Lower leg skin (tissue), 4 donors: ENCODE measurements at regions not wholly inside any gene's neighbourhood (a gene's known extent, or its start where the extent isn't known, plus 50 kb on each side); places are given as distances from the start of the nearest gene placed in this dataset.

ENCODE experiments used
- DNase-seq, 2 donors: peaks; one replicate each; pipeline ENCODE4 v3.0.0-alpha.2; 2019; ENCODE audit warnings: low spot score in 2 of 2
- H3K4me3 ChIP-seq: fragments of 200-600 bp; sonication (generic); 2 replicates; pipeline ENCODE4 v1.5.1; 2017; ENCODE audit warnings: mild to moderate bottlenecking, low read depth; ENCODE audit not compliant: poor library complexity, severe bottlenecking
- CTCF ChIP-seq, 3 donors: fragments of 450-650 bp; IDR thresholded peaks; one replicate each; pipeline ENCODE4 v1.5.1; 2016; ENCODE audit warnings: antibody characterized with exemption in 3 of 3, mild to moderate bottlenecking in 3 of 3, moderate library complexity in 2 of 3
- POLR2A ChIP-seq, 2 donors: fragments of 450-650 bp; IDR thresholded peaks; one replicate each; pipeline ENCODE4 v1.6.1; 2016 to 2017; ENCODE audit warnings: antibody characterized with exemption in 2 of 2, mild to moderate bottlenecking in 1 of 2, moderate library complexity in 1 of 2
- WGBS, 2 donors: methylation state at CpG; one replicate each; pipeline ENCODE4 v1.1.5; 2018; 5-methylcytosine and 5-hydroxymethylcytosine counted together
- intact Hi-C: fragments of 100-400 bp; cut with DNase I; formaldehyde crosslinking; loops from one replicate; pipeline ENCODE4 v1.15.0; 2023; ENCODE audit warnings: low total_unique reads

GRCh38 chr15:23998056-23998455 is 311.0 kb upstream of the NDN start:
- no peak for TF ChIP-seq CTCF (IDR thresholded peaks at IDR 0.05)
- TF ChIP-seq POLR2A (IDR thresholded peaks at IDR 0.05): no peak
- WGBS, 2 donors: 45 to 48% methylated on average over 1 of the region's 1 CpG
- no peak for DNase-seq
- no peak overlapping the region for H3K4me3 ChIP-seq
- intact Hi-C loops: no loop called here

GRCh38 chr15:24008476-24008875 is 321.4 kb upstream of the NDN start:
- H3K4me3 ChIP-seq: no peak overlapping the region
- intact Hi-C loops: no loop called here
- TF ChIP-seq CTCF (IDR thresholded peaks at IDR 0.05): no peak
- TF ChIP-seq POLR2A (IDR thresholded peaks at IDR 0.05): no peak
- no peak for DNase-seq
- WGBS, 2 donors: 37 to 61% methylated on average over 1 of the region's 1 CpG

- H3K4me3 ChIP-seq: no peak overlapping the region
- intact Hi-C loops: no loop called here
- 78 to 86% methylated on average over 1 of the region's 1 CpG for WGBS, 2 donors
- DNase-seq: no peak
- TF ChIP-seq POLR2A (IDR thresholded peaks at IDR 0.05) (no peak), CTCF (IDR thresholded peaks at IDR 0.05) (no peak)
Measured at GRCh38 chr15:24017470-24017869, 330.4 kb upstream of the NDN start.

GRCh38 chr15:24039683-24040082 is 352.6 kb upstream of the NDN start:
- no peak for TF ChIP-seq POLR2A (IDR thresholded peaks at IDR 0.05)
- TF ChIP-seq CTCF (IDR thresholded peaks at IDR 0.05): no peak
- DNase-seq: no peak
- H3K4me3 ChIP-seq: no peak overlapping the region
- WGBS, 2 donors: 41 to 52% methylated on average over 1 of the region's 1 CpG
- intact Hi-C loops: no loop called here

- no peak for DNase-seq
- WGBS, 2 donors: 59 to 61% methylated on average over 10 of the region's 10 CpGs
- no peak overlapping the region for H3K4me3 ChIP-seq
- TF ChIP-seq CTCF (IDR thresholded peaks at IDR 0.05): no peak
- TF ChIP-seq POLR2A (IDR thresholded peaks at IDR 0.05): no peak
- intact Hi-C loops: loop anchor here (5.0 kb wide), 1 partner anchor 953 kb away; no protein-coding TSS in a partner anchor
Measured at GRCh38 chr15:24054547-24055245, 367.6 kb upstream of the NDN start.
